Thyroid gland (tissue), 4 donors: ENCODE measurements at regions not wholly inside any gene's neighbourhood (a gene's known extent, or its start where the extent isn't known, plus 50 kb on each side); places are given as distances from the start of the nearest gene placed in this dataset.

Experiments
- DNase-seq, 2 donors: peaks; one replicate each; pipeline ENCODE4 v3.0.0-alpha.2; 2019
- H3K27ac ChIP-seq, 3 donors: fragments of 200-600 bp; sonication (generic); 1 replicate in 2 of 3; 2 replicates in 1 of 3; pipeline ENCODE4 v1.5.1; 2016 to 2019; ENCODE audit warnings: mild to moderate bottlenecking in 1 of 3, moderate library complexity in 1 of 3
- H3K27me3 ChIP-seq: fragments of 200-600 bp; sonication (generic); one replicate; pipeline ENCODE4 v1.5.1; 2019
- H3K36me3 ChIP-seq, 2 donors: fragments of 200-600 bp; sonication (generic); one replicate each; pipeline ENCODE4 v1.5.1; 2016 to 2019
- H3K4me1 ChIP-seq, 2 donors: fragments of 200-600 bp; sonication (generic); one replicate each; pipeline ENCODE4 v1.5.1; 2017 to 2019
- H3K4me3 ChIP-seq, 3 donors: fragments of 200-600 bp; sonication (generic); replicated peaks in 1 of 3; 1 replicate in 2 of 3; 2 replicates in 1 of 3; pipeline ENCODE4 v1.5.1; 2016; ENCODE audit warnings: mild to moderate bottlenecking in 1 of 3
- H3K9me3 ChIP-seq: fragments of 200-600 bp; sonication (generic); one replicate; pipeline ENCODE4 v1.5.1; 2017
- CTCF ChIP-seq, 6 experiments: fragments of 200-600 bp in 3 of 6; fragments of 450-650 bp in 3 of 6; sonication (generic) in 3 of 6; IDR thresholded peaks; one replicate each; pipeline ENCODE4 v1.5.1; 2016 to 2019; ENCODE audit warnings: antibody characterized with exemption in 6 of 6, mild to moderate bottlenecking in 2 of 6, inconsistent platforms in 1 of 6, moderate library complexity in 1 of 6
- POLR2A ChIP-seq, 2 donors: fragments of 450-650 bp; IDR thresholded peaks; one replicate each; pipeline ENCODE4 v1.6.1; 2017; ENCODE audit warnings: antibody characterized with exemption in 2 of 2, mild to moderate bottlenecking in 2 of 2, moderate library complexity in 1 of 2
- WGBS, 2 donors: methylation state at CpG; one replicate each; pipeline ENCODE4 v1.1.5; 2017; 5-methylcytosine and 5-hydroxymethylcytosine counted together
- intact Hi-C: fragments of 100-400 bp; cut with DNase I; formaldehyde crosslinking; loops from one replicate; pipeline ENCODE4 v1.15.1; 2023

GRCh38 chr2:126761256-126761980 lies 105.5 kb downstream of the GYPC start:
- no peaks in the 10 kb centered on the region for H3K4me1 ChIP-seq
- H3K36me3 ChIP-seq, result no peaks in the 10 kb centered on the region
- no peak for TF ChIP-seq CTCF (IDR thresholded peaks at IDR 0.05)
- no peak for TF ChIP-seq POLR2A (IDR thresholded peaks at IDR 0.05)
- intact Hi-C loops, result no loop called here
- H3K4me3 ChIP-seq, result no peak overlapping the region
- no peak overlapping the region for H3K27ac ChIP-seq
- H3K9me3 ChIP-seq, result no peaks in the 10 kb centered on the region
- no peak for DNase-seq
- H3K27me3 ChIP-seq, result no peaks in the 10 kb centered on the region
- WGBS, 2 donors, result 86 to 92% methylated on average over 6 of the region's 6 CpGs

GRCh38 chr2:126761981-126762878 lies 106.3 kb downstream of the GYPC start:
- H3K4me1 ChIP-seq, result no peaks in the 10 kb centered on the region
- no peaks in the 10 kb centered on the region for H3K9me3 ChIP-seq
- no peak for DNase-seq
- no peak overlapping the region for H3K27ac ChIP-seq
- 69 to 77% methylated on average over 4 of the region's 4 CpGs for WGBS, 2 donors
- no peaks in the 10 kb centered on the region for H3K27me3 ChIP-seq
- intact Hi-C loops, result no loop called here
- no peak overlapping the region for H3K4me3 ChIP-seq
- no peak for TF ChIP-seq CTCF (IDR thresholded peaks at IDR 0.05)
- TF ChIP-seq POLR2A (IDR thresholded peaks at IDR 0.05), result no peak
- no peaks in the 10 kb centered on the region for H3K36me3 ChIP-seq

- DNase-seq, result no peak
- no peak for TF ChIP-seq CTCF (IDR thresholded peaks at IDR 0.05)
- no peak for TF ChIP-seq POLR2A (IDR thresholded peaks at IDR 0.05)
- Histone ChIP-seq H3K4me1 (no peaks in the 10 kb centered on the region), H3K4me3 (no peak overlapping the region), H3K27ac (no peak overlapping the region), H3K36me3 (no peaks in the 10 kb centered on the region), H3K9me3 (no peaks in the 10 kb centered on the region), H3K27me3 (no peaks in the 10 kb centered on the region)
- intact Hi-C loops, result no loop called here
- WGBS, 2 donors, result 87 to 90% methylated on average over 3 of the region's 3 CpGs
Measured at GRCh38 chr2:126764686-126765265, 108.8 kb downstream of the GYPC start.

- Histone ChIP-seq H3K27ac (no peak overlapping the region), H3K9me3 (no peaks in the 10 kb centered on the region), H3K36me3 (no peaks in the 10 kb centered on the region), H3K27me3 (no peaks in the 10 kb centered on the region), H3K4me3 (no peak overlapping the region), H3K4me1 (no peaks in the 10 kb centered on the region)
- no peak for DNase-seq
- intact Hi-C loops, result no loop called here
- no peak for TF ChIP-seq CTCF (IDR thresholded peaks at IDR 0.05)
- no peak for TF ChIP-seq POLR2A (IDR thresholded peaks at IDR 0.05)
- WGBS, 2 donors, result 86 to 88% methylated on average over 3 of the region's 3 CpGs
Measured at GRCh38 chr2:126765395-126765794, 109.4 kb downstream of the GYPC start.
